AG04449 (cell line): ENCODE measurements at regions not wholly inside any gene's neighbourhood (a gene's known extent, or its start where the extent isn't known, plus 50 kb on each side); places are given as distances from the start of the nearest gene placed in this dataset.
"Not testable (repeated sequence)": the region's sequence is repeated elsewhere in the genome, so short reads cannot be mapped to it uniquely, and the experiment has no call there.

Source experiments
- CTCF ChIA-PET: fragments of 350-600 bp; formaldehyde crosslinking; extraction: SDS; loops from one replicate; lab custom pipeline; 2021; ENCODE audit warnings: antibody characterized with exemption; lab: Yijun Ruan, JAX
- POLR2A ChIA-PET: fragments of 400-600, 350-600 bp; formaldehyde crosslinking; extraction: SDS; loops from one replicate; lab custom pipeline; 2020; ENCODE audit warnings: antibody characterized with exemption, inconsistent platforms; lab: Yijun Ruan, JAX
- DNase-seq: peaks from one replicate; pipeline ENCODE4 v3.0.0-alpha.2; 2010; ENCODE audit warnings: low read depth, low spot score
- H3K4me3 ChIP-seq: 2 replicates; pipeline ENCODE4 v1.5.1; 2011; ENCODE audit warnings: low read depth, mild to moderate bottlenecking, control low read depth, low read length
- CTCF ChIP-seq: IDR thresholded peaks from one replicate; pipeline ENCODE4 v1.5.1; 2011; ENCODE audit warnings: mild to moderate bottlenecking, moderate library complexity, low read length, control low read depth, inconsistent platforms; ENCODE audit not compliant: insufficient read depth; ENCODE audit errors: missing control alignments

- CTCF ChIA-PET = interaction anchor here (0.6 to 1.7 kb wide), 2 partner anchors 36 to 383 kb away, joined by 3 to 4 read pairs; no protein-coding TSS in a partner anchor
- peak; percentile 99 for DNase-seq
- POLR2A ChIA-PET = no interaction called here
- no peak for TF ChIP-seq CTCF
- H3K4me3 ChIP-seq = peak overlapping the region; percentile 25
These were observed 179.2 kb upstream of the BET1 start for GRCh38 chr7:94183289-94183749.

- DNase-seq = no peak
- ChIA-PET CTCF (no interaction called here), POLR2A (no interaction called here)
- no peak overlapping the region for H3K4me3 ChIP-seq
- TF ChIP-seq CTCF = no peak
These were observed 179.7 kb upstream of the BET1 start for GRCh38 chr7:94183891-94184290.

GRCh38 chr7:94188350-94188749 lies 184.2 kb upstream of the BET1 start:
- no peak for TF ChIP-seq CTCF
- POLR2A ChIA-PET = no interaction called here
- H3K4me3 ChIP-seq = no peak overlapping the region
- DNase-seq = no peak
- CTCF ChIA-PET = interaction anchor here (1.3 kb wide), 1 partner anchor 286 kb away, joined by 3 read pairs; no protein-coding TSS in a partner anchor

GRCh38 chr7:94190599-94191061 lies 186.5 kb upstream of the BET1 start:
- peak; percentile 79 for DNase-seq
- CTCF ChIA-PET = no interaction called here
- POLR2A ChIA-PET = interaction anchor here (1.0 kb wide), 1 partner anchor 61 kb away, joined by 4 read pairs; no protein-coding TSS in a partner anchor
- no peak overlapping the region for H3K4me3 ChIP-seq
- no peak for TF ChIP-seq CTCF

GRCh38 chr7:94194426-94194825 lies 190.3 kb upstream of the BET1 start:
- DNase-seq, H3K4me3 ChIP-seq, CTCF ChIA-PET, POLR2A ChIA-PET: not testable (repeated sequence)

- TF ChIP-seq CTCF = no peak
- no peak overlapping the region for H3K4me3 ChIP-seq
- POLR2A ChIA-PET = no interaction called here
- CTCF ChIA-PET = no interaction called here
- no peak for DNase-seq
These were observed 191.0 kb upstream of the BET1 start for GRCh38 chr7:94195201-94195600.

GRCh38 chr7:94195813-94196212 lies 191.7 kb upstream of the BET1 start:
- no peak overlapping the region for H3K4me3 ChIP-seq
- CTCF ChIA-PET = no interaction called here
- no peak for TF ChIP-seq CTCF
- DNase-seq = no peak
- POLR2A ChIA-PET = no interaction called here
